ENCODE measurements at regions not wholly inside any gene's neighbourhood (a gene's known extent, or its start where the extent isn't known, plus 50 kb on each side); places are given as distances from the start of the nearest gene placed in this dataset.

DNA sequence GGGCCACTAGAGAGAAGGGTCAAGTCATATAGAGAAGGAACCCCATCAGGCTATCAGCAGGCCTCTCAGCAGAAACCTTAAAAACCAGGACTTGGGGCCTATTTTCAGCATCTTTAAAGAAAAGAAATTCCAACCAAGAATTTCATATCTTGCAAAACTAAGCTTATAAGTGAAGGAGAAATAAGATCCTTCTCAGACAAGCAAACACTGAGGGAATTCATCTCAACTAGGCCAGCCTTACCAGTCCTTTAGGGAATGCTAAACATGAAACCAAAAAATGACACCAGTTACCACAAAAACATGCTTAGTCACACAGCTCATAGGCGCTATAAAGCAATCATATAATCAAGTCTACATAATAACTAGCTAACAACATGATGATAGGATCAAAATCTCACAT is 407.1 kb downstream of the LRRC70 start:
- Histone ChIP-seq H3K4me1 (no peaks in the 10 kb centered on the region), H3K27me3 (no peaks in the 10 kb centered on the region), H3K36me3 (no peaks in the 10 kb centered on the region), H3K27ac (no peak overlapping the region), H3K9me3 (peaks cover 0 to 23% of the 10 kb centered on the region in 2 donors), H3K4me3 (no peak overlapping the region)
- TF ChIP-seq, protein P1, sequence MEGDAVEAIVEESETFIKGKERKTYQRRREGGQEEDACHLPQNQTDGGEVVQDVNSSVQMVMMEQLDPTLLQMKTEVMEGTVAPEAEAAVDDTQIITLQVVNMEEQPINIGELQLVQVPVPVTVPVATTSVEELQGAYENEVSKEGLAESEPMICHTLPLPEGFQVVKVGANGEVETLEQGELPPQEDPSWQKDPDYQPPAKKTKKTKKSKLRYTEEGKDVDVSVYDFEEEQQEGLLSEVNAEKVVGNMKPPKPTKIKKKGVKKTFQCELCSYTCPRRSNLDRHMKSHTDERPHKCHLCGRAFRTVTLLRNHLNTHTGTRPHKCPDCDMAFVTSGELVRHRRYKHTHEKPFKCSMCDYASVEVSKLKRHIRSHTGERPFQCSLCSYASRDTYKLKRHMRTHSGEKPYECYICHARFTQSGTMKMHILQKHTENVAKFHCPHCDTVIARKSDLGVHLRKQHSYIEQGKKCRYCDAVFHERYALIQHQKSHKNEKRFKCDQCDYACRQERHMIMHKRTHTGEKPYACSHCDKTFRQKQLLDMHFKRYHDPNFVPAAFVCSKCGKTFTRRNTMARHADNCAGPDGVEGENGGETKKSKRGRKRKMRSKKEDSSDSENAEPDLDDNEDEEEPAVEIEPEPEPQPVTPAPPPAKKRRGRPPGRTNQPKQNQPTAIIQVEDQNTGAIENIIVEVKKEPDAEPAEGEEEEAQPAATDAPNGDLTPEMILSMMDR (IDR thresholded peaks at IDR 0.05) = no peak
- intact Hi-C loops (cut with DNase I) = no loop called here
- no peak for DNase-seq (ENCODE audit: low spot score in 2 of 2)

DNA sequence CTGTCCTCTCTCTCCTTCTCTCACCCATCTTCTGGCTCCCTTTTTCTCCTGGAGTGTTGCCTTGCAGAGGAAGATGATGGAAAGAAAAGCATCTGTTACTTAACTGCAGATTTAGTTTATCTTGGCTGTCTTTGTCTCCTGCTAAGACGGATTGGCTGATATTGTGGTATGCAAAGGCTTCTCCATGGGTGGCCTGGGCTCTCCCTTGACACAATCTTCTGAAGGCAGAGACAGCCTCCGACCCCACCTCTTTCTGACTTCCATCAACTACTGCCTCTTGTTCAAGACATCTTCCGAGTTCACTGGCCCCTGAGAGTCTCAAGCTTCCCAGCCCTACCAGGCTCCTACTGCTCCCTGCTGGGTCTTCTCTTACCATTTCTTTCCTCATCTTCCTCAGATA is 403.7 kb downstream of the LRRC70 start:
- intact Hi-C loops (cut with DNase I) = no loop called here
- H3K27me3 ChIP-seq = no peaks in the 10 kb centered on the region

GRCh38 chr5:62980884-62981283 is 402.3 kb downstream of the LRRC70 start:
- Histone ChIP-seq H3K36me3 (no peaks in the 10 kb centered on the region), H3K4me1 (no peaks in the 10 kb centered on the region), H3K27ac (no peak overlapping the region), H3K27me3 (no peaks in the 10 kb centered on the region), H3K9me3 (peaks cover 0 to 13% of the 10 kb centered on the region in 2 donors), H3K4me3 (no peak overlapping the region)
- intact Hi-C loops (cut with DNase I) = no loop called here
- TF ChIP-seq, protein P1 (IDR thresholded peaks at IDR 0.05) = no peak
- DNase-seq (ENCODE audit: low spot score in 2 of 2) = no peak

More for the DNA sequence above, 403.7 kb downstream of the LRRC70 start:
- TF ChIP-seq, protein P1 (IDR thresholded peaks at IDR 0.05) = no peak
- DNase-seq (ENCODE audit: low spot score in 2 of 2) = no peak
- Histone ChIP-seq H3K4me3 (no peak overlapping the region), H3K4me1 (no peaks in the 10 kb centered on the region), H3K27ac (no peak overlapping the region), H3K36me3 (no peaks in the 10 kb centered on the region), H3K9me3 (peaks cover 0 to 18% of the 10 kb centered on the region in 2 donors)

GRCh38 chr5:62979472-62979871 is 400.9 kb downstream of the LRRC70 start:
- H3K36me3 ChIP-seq = no peaks in the 10 kb centered on the region
- H3K4me3 ChIP-seq = no peak overlapping the region
- intact Hi-C loops (cut with DNase I) = no loop called here
- no peaks in the 10 kb centered on the region for H3K27me3 ChIP-seq
- TF ChIP-seq, protein P1 (IDR thresholded peaks at IDR 0.05) = no peak
- H3K27ac ChIP-seq = no peak overlapping the region
- H3K9me3 ChIP-seq = peaks cover 0 to 4% of the 10 kb centered on the region in 2 donors
- no peak for DNase-seq (ENCODE audit: low spot score in 2 of 2)
- peaks cover 0 to 2% of the 10 kb centered on the region in 2 donors for H3K4me1 ChIP-seq

DNA sequence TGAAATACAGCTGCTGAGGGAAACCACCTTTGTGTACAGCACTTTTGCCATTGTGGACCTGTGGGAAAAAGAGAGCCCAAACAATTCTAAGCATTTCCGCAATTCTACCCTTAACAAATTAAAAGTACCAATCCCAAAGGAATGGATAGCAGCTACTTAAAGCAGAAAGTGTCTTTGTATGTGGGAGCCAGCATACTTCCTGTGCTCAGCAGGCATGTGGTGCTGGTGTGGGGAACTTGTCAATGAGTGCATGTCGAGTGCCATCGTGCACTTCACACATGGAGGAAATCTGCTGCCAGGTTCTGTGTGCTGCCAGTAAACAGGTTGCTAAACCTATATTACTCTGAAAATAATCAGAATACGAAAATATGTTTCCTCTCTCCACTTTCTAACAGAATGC is 399.0 kb downstream of the LRRC70 start:
- TF ChIP-seq, protein P1 (IDR thresholded peaks at IDR 0.05) = no peak

DNA sequence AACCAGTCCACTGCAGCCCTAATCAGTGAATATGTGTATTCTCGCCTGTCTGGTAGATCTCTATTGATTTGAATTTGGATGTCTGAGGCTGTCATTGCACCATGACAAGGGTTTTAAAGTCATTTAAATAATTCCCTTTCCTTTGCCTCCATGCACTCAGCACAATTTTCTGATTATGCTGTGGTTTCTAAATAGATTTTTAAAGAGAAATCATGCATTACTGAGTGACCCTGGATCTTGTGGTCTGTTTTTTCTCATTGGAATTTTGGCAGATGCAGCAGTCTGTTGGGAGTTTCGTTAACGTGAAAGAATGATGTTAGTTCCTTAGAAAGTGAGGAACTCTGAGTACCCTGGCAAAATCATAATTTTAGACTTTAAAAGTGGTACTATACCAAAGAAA is 396.0 kb downstream of the LRRC70 start:
- Histone ChIP-seq H3K27ac (no peak overlapping the region), H3K27me3 (no peaks in the 10 kb centered on the region), H3K9me3 (no peaks in the 10 kb centered on the region), H3K4me1 (peaks cover 0 to 2% of the 10 kb centered on the region in 2 donors), H3K36me3 (no peaks in the 10 kb centered on the region), H3K4me3 (no peak overlapping the region)
- intact Hi-C loops (cut with DNase I) = no loop called here
- TF ChIP-seq, protein P1 (IDR thresholded peaks at IDR 0.05) = no peak
- DNase-seq (ENCODE audit: low spot score in 2 of 2) = no peak

More for the DNA sequence above, 399.0 kb downstream of the LRRC70 start:
- no peak overlapping the region for H3K4me3 ChIP-seq
- intact Hi-C loops (cut with DNase I) = no loop called here
- no peaks in the 10 kb centered on the region for H3K36me3 ChIP-seq
- DNase-seq (ENCODE audit: low spot score in 2 of 2) = no peak
- H3K9me3 ChIP-seq = no peaks in the 10 kb centered on the region
- no peaks in the 10 kb centered on the region for H3K27me3 ChIP-seq
- peaks cover 0 to 2% of the 10 kb centered on the region in 2 donors for H3K4me1 ChIP-seq
- no peak overlapping the region for H3K27ac ChIP-seq

Measured in ascending aorta (tissue), 2 donors.